Fibroblast of lung (primary cell): ENCODE measurements at regions not wholly inside any gene's neighbourhood (a gene's known extent, or its start where the extent isn't known, plus 50 kb on each side); places are given as distances from the start of the nearest gene placed in this dataset.

ENCODE experiments used
- EZH2 ChIP-seq: IDR thresholded peaks from 2 replicates; pipeline ENCODE4 v1.5.1; 2012; ENCODE audit warnings: low read length, control low read depth, mild to moderate bottlenecking; ENCODE audit errors: missing control alignments
- TF ChIP-seq, protein P1 (sequence below), 2 donors: IDR thresholded peaks in 1 of 2; conservative IDR thresholded peaks in 1 of 2; 1 replicate in 1 of 2; 2 replicates in 1 of 2; pipeline ENCODE4 v1.5.1; 2011 to 2012; ENCODE audit warnings: low read length in 2 of 2, control low read depth in 1 of 2, inconsistent platforms in 1 of 2, low read depth in 1 of 2, mild to moderate bottlenecking in 1 of 2

GRCh38 chr9:81499594-81499993 is 189.8 kb downstream of the TLE1 start:
- TF ChIP-seq EZH2 = no peak
- TF ChIP-seq, protein P1, sequence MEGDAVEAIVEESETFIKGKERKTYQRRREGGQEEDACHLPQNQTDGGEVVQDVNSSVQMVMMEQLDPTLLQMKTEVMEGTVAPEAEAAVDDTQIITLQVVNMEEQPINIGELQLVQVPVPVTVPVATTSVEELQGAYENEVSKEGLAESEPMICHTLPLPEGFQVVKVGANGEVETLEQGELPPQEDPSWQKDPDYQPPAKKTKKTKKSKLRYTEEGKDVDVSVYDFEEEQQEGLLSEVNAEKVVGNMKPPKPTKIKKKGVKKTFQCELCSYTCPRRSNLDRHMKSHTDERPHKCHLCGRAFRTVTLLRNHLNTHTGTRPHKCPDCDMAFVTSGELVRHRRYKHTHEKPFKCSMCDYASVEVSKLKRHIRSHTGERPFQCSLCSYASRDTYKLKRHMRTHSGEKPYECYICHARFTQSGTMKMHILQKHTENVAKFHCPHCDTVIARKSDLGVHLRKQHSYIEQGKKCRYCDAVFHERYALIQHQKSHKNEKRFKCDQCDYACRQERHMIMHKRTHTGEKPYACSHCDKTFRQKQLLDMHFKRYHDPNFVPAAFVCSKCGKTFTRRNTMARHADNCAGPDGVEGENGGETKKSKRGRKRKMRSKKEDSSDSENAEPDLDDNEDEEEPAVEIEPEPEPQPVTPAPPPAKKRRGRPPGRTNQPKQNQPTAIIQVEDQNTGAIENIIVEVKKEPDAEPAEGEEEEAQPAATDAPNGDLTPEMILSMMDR (conservative IDR thresholded peaks at IDR 0.05 in 1 of 2, IDR thresholded peaks at IDR 0.05 in 1 of 2; ENCODE audit: low read depth in 1 of 2, low read length in 2 of 2) = no peak
